GM23338 (cell line): ENCODE measurements at regions not wholly inside any gene's neighbourhood (a gene's known extent, or its start where the extent isn't known, plus 50 kb on each side); places are given as distances from the start of the nearest gene placed in this dataset.

Experiments used
- ATAC-seq: fragments of 200-7000 bp; cut with Tn5 transposase; 3 replicates; pipeline ENCODE4 v1.9.1; 2020
- DNase-seq: peaks from one replicate; pipeline ENCODE4 v3.0.0-alpha.2; 2015; ENCODE audit warnings: low spot score
- H2AFZ ChIP-seq: fragments of 200-600 bp; sonication (generic); 2 replicates; pipeline ENCODE4 v1.8.0; 2016; ENCODE audit warnings: antibody characterized with exemption, mild to moderate bottlenecking, moderate library complexity
- H3F3A ChIP-seq: fragments of 200-600 bp; sonication (generic); replicated peaks from 2 replicates; pipeline ENCODE4 v1.8.0; 2017; ENCODE audit warnings: antibody characterized with exemption, mixed run types, low read depth
- H3K27ac ChIP-seq: fragments of 200-600 bp; sonication (generic); 2 replicates; pipeline ENCODE4 v1.6.1; 2016; ENCODE audit warnings: low read depth
- H3K27me3 ChIP-seq: fragments of 200-600 bp; sonication (generic); 2 replicates; pipeline ENCODE4 v1.8.0; 2016; ENCODE audit warnings: mild to moderate bottlenecking, mixed run types, moderate library complexity; ENCODE audit not compliant: insufficient read depth
- H3K36me3 ChIP-seq: fragments of 200-600 bp; sonication (generic); 2 replicates; pipeline ENCODE4 v1.8.0; 2016; ENCODE audit warnings: mild to moderate bottlenecking; ENCODE audit not compliant: insufficient read depth
- H3K4me1 ChIP-seq: fragments of 200-600 bp; sonication (generic); 2 replicates; pipeline ENCODE4 v1.8.0; 2016; ENCODE audit warnings: mild to moderate bottlenecking, moderate library complexity; ENCODE audit not compliant: insufficient read depth
- H3K4me2 ChIP-seq: fragments of 200-600 bp; sonication (generic); 2 replicates; pipeline ENCODE4 v1.7.1; 2017; ENCODE audit warnings: mixed run types
- H3K4me3 ChIP-seq: fragments of 200-600 bp; sonication (generic); 2 replicates; pipeline ENCODE4 v1.6.1; 2016; ENCODE audit warnings: mixed run types
- H3K79me2 ChIP-seq: fragments of 200-600 bp; sonication (generic); replicated peaks from 2 replicates; pipeline ENCODE4 v1.8.0; 2017; ENCODE audit warnings: mild to moderate bottlenecking; ENCODE audit not compliant: insufficient read depth
- H3K9me2 ChIP-seq: fragments of 200-600 bp; sonication (generic); 2 replicates; pipeline ENCODE4 v1.8.0; 2017; ENCODE audit not compliant: insufficient read depth
- H4K20me1 ChIP-seq: fragments of 200-600 bp; sonication (generic); replicated peaks from 2 replicates; pipeline ENCODE4 v1.8.0; 2017; ENCODE audit warnings: mild to moderate bottlenecking; ENCODE audit not compliant: insufficient read depth
- H3K27ac Mint-ChIP-seq: 2 replicates; pipeline ENCODE4 v1.8.0; 2020; ENCODE audit warnings: inconsistent platforms, mild to moderate bottlenecking, moderate library complexity, mixed read lengths
- H3K27me3 Mint-ChIP-seq: 3 replicates; pipeline ENCODE4 v1.8.0; 2022; ENCODE audit warnings: low read depth, mild to moderate bottlenecking, moderate library complexity, mixed read lengths, inconsistent platforms; ENCODE audit not compliant: insufficient read depth, poor library complexity
- H3K36me3 Mint-ChIP-seq: 3 replicates; pipeline ENCODE4 v1.8.0; 2021; ENCODE audit warnings: low read depth, mild to moderate bottlenecking, inconsistent platforms, moderate library complexity, mixed read lengths
- H3K4me1 Mint-ChIP-seq: 3 replicates; pipeline ENCODE4 v1.8.0; 2020; ENCODE audit warnings: mild to moderate bottlenecking, inconsistent platforms, mixed read lengths
- H3K4me3 Mint-ChIP-seq: 3 replicates; pipeline ENCODE4 v1.8.0; 2021; ENCODE audit warnings: moderate library complexity, mild to moderate bottlenecking, inconsistent platforms, mixed read lengths
- H3K9me3 Mint-ChIP-seq: 3 replicates; pipeline ENCODE4 v1.8.0; 2020; ENCODE audit warnings: moderate library complexity, mild to moderate bottlenecking, inconsistent platforms, mixed read lengths
- CREB1 ChIP-seq: fragments of 250-450 bp; sonication (Bioruptor Pico); IDR thresholded peaks from 2 replicates; pipeline ENCODE4 v1.5.0; 2020; ENCODE audit warnings: low read depth, mild to moderate bottlenecking, moderate library complexity
- CTCF ChIP-seq, 2 experiments: fragments of 200-600 bp in 1 of 2; sonication (generic) in 1 of 2; conservative IDR thresholded peaks; 2 replicates each; pipeline versions ENCODE4 v1.5.1 to v1.6.1; 2016 to 2017; ENCODE audit warnings: antibody characterized with exemption in 2 of 2, low read depth in 2 of 2, mild to moderate bottlenecking in 2 of 2, moderate library complexity in 1 of 2
- ETS1 ChIP-seq: IDR thresholded peaks from 2 replicates; pipeline ENCODE4 v1.6.1; 2016; ENCODE audit warnings: antibody characterized with exemption
- EZH2 ChIP-seq: fragments of 200-600 bp; sonication (generic); IDR thresholded peaks from one replicate; pipeline ENCODE4 v1.8.0; 2017; ENCODE audit warnings: antibody characterized with exemption, mild to moderate bottlenecking, low read depth; ENCODE audit not compliant: unreplicated experiment
- EZH2phosphoT487 ChIP-seq: fragments of 200-600 bp; sonication (generic); IDR thresholded peaks from one replicate; pipeline ENCODE4 v1.8.1; 2018; ENCODE audit warnings: antibody characterized with exemption; ENCODE audit not compliant: unreplicated experiment
- JUNB ChIP-seq: IDR thresholded peaks from one replicate; pipeline ENCODE4 v1.6.1; 2016; ENCODE audit warnings: antibody characterized with exemption; ENCODE audit not compliant: unreplicated experiment
- NANOG ChIP-seq: IDR thresholded peaks from 2 replicates; pipeline ENCODE4 v1.6.1; 2016; ENCODE audit warnings: antibody characterized with exemption, borderline replicate concordance
- POLR2AphosphoS5 ChIP-seq: IDR thresholded peaks from 2 replicates; pipeline ENCODE4 v1.6.1; 2016; ENCODE audit warnings: antibody characterized with exemption, low read depth
- REST ChIP-seq: IDR thresholded peaks from one replicate; pipeline ENCODE4 v1.6.1; 2018; ENCODE audit warnings: antibody characterized with exemption; ENCODE audit not compliant: unreplicated experiment
- STAT1 ChIP-seq: IDR thresholded peaks from one replicate; pipeline ENCODE4 v1.6.1; 2016; ENCODE audit warnings: antibody characterized with exemption; ENCODE audit not compliant: unreplicated experiment
- ZNF114 ChIP-seq: fragments of 250-450 bp; sonication (Bioruptor Pico); IDR thresholded peaks from 2 replicates; pipeline ENCODE4 v1.5.0; 2020; ENCODE audit warnings: mild to moderate bottlenecking, moderate library complexity
- ZNF331 ChIP-seq: fragments of 250-450 bp; sonication (Bioruptor Pico); IDR thresholded peaks from 2 replicates; pipeline ENCODE4 v1.5.0; 2020; ENCODE audit warnings: low read depth, mild to moderate bottlenecking, moderate library complexity
- ZNF462 ChIP-seq: fragments of 250-450 bp; sonication (Bioruptor Pico); IDR thresholded peaks from 2 replicates; pipeline ENCODE4 v1.5.0; 2020; ENCODE audit warnings: mild to moderate bottlenecking, moderate library complexity

GRCh38 chr1:59051007-59051406 lies 245.9 kb upstream of the FGGY start:
- H3K4me1 ChIP-seq: no peaks in the 10 kb centered on the region
- DNase-seq: no peak

More at GRCh38 chr1:59051007-59051406, 245.9 kb upstream of the FGGY start:
- H3K36me3 Mint-ChIP-seq: peaks cover 15% of the 10 kb centered on the region
- H3K4me1 Mint-ChIP-seq: peaks cover 3% of the 10 kb centered on the region
- H3K27me3 Mint-ChIP-seq: peaks cover 4% of the 10 kb centered on the region
- Histone ChIP-seq H4K20me1 (no peaks in the 10 kb centered on the region), H3K79me2 (no peaks in the 10 kb centered on the region), H3F3A (no peaks in the 10 kb centered on the region; the same call in 1 of the 2 replicates), H3K36me3 (peaks cover 3% of the 10 kb centered on the region; the same call in 1 of the 2 replicates), H3K9me2 (0 out of 2 replicates have a peak, but pooled peaks cover 4% of the 10 kb centered on the region), H2AFZ (no peak overlapping the region), H3K4me2 (no peak overlapping the region), H3K27ac (no peak overlapping the region), H3K4me3 (no peak overlapping the region), H3K27me3 (no peaks in the 10 kb centered on the region)
- no peak overlapping the region for H3K4me3 Mint-ChIP-seq
- H3K27ac Mint-ChIP-seq: no peak overlapping the region
- H3K9me3 Mint-ChIP-seq: peaks cover 2% of the 10 kb centered on the region; the same call in 1 of the 3 replicates
- ATAC-seq: no peak
- no peak for TF ChIP-seq ZNF331
- TF ChIP-seq NANOG: no peak
- TF ChIP-seq CREB1 (CRISPR knock-in tag): no peak
- no peak for TF ChIP-seq ZNF114
- TF ChIP-seq EZH2phosphoT487: no peak
- TF ChIP-seq REST: no peak
- no peak for TF ChIP-seq ZNF462 (CRISPR knock-in tag)
- no peak for TF ChIP-seq CTCF (conservative IDR thresholded peaks at IDR 0.05; ENCODE audit: low read depth in 2 of 2)
- no peak for TF ChIP-seq ETS1
- no peak for TF ChIP-seq JUNB
- no peak for TF ChIP-seq EZH2
- TF ChIP-seq POLR2AphosphoS5: no peak
- no peak for TF ChIP-seq STAT1
